Upper lobe of left lung (tissue), 6 donors: ENCODE measurements at regions not wholly inside any gene's neighbourhood (a gene's known extent, or its start where the extent isn't known, plus 50 kb on each side); places are given as distances from the start of the nearest gene placed in this dataset.
"Not testable (repeated sequence)": the region's sequence is repeated elsewhere in the genome, so short reads cannot be mapped to it uniquely, and the experiment has no call there.

Source experiments
- ATAC-seq, 2 donors: fragments of 200-7000 bp; cut with Tn5 transposase; one replicate each; pipeline ENCODE4 v1.9.1; 2022; ENCODE audit warnings: mild to moderate bottlenecking in 2 of 2, moderate library complexity in 2 of 2; ENCODE audit not compliant: low FRiP score in 2 of 2
- DNase-seq, 2 donors: peaks; one replicate each; pipeline ENCODE4 v3.0.0-alpha.2; 2019 to 2020
- H3K27ac ChIP-seq, 4 donors: fragments of 200-600 bp; sonication (generic); one replicate each; pipeline ENCODE4 v1.5.1; 2016 to 2019
- H3K27me3 ChIP-seq, 4 donors: fragments of 200-600 bp; sonication (generic); one replicate each; pipeline ENCODE4 v1.5.1; 2017 to 2019
- H3K36me3 ChIP-seq, 4 donors: fragments of 200-600 bp; sonication (generic); one replicate each; pipeline ENCODE4 v1.5.1; 2016 to 2019
- H3K4me1 ChIP-seq, 4 donors: fragments of 200-600 bp; sonication (generic); one replicate each; pipeline ENCODE4 v1.5.1; 2018 to 2019
- H3K4me3 ChIP-seq, 4 donors: fragments of 200-600 bp; sonication (generic); one replicate each; pipeline ENCODE4 v1.5.1; 2017 to 2019; ENCODE audit warnings: mild to moderate bottlenecking in 2 of 4, moderate library complexity in 1 of 4
- H3K9me3 ChIP-seq, 4 donors: fragments of 200-600 bp; sonication (generic); one replicate each; pipeline ENCODE4 v1.5.1; 2018 to 2019
- EP300 ChIP-seq, 4 donors: sonication (generic); formaldehyde crosslinking; IDR thresholded peaks; one replicate each; pipeline ENCODE4 v1.5.1; 2017; ENCODE audit warnings: antibody characterized with exemption in 4 of 4, control low read depth in 2 of 4
- POLR2A ChIP-seq, 4 donors: fragments of 450-650 bp; IDR thresholded peaks; one replicate each; pipeline ENCODE4 v1.5.1; 2016 to 2017; ENCODE audit warnings: antibody characterized with exemption in 4 of 4, mild to moderate bottlenecking in 2 of 4
- POLR2AphosphoS5 ChIP-seq, 2 donors: sonication (generic); formaldehyde crosslinking; IDR thresholded peaks; one replicate each; pipeline ENCODE4 v1.5.1; 2017; ENCODE audit warnings: antibody characterized with exemption in 2 of 2
- WGBS, 2 donors: methylation state at CpG; one replicate each; pipeline ENCODE4 v1.1.5; 2017 to 2018; 5-methylcytosine and 5-hydroxymethylcytosine counted together
- TF ChIP-seq, protein P1 (sequence below), 6 experiments: fragments of 450-650 bp in 4 of 6; fragments of 200-600 bp in 2 of 6; sonication (generic) in 2 of 6; IDR thresholded peaks; one replicate each; pipeline ENCODE4 v1.5.1; 2016 to 2019; ENCODE audit warnings: antibody characterized with exemption in 6 of 6
- donor health status: DM: no; HTN: no; CAD: no; lungs with moderate emphysema.
- donor health status: DM: no; HTN: yes; CAD: no; lungs with severe emphysema.

DNA sequence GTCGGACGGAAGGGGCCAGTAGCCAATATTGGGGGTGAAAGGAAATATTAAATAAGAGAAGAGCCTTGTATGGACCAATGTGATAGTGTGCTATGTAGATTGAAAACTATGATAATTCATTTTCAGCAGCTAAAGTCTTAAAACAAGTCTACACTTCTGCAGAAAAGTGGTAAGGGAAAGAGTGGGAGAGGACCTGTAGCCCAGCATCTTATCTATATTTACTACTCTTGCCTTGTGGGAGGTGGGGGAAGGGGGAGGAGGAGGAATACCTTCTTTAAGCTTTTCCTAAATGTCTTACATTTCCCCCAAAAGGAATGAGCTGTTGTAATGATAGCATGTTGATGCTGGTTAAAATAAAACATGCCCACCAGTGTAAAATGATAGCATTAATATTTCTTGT lies 220.0 kb upstream of the SPRY1 start:
- ATAC-seq: no peak
- H3K4me3 ChIP-seq: no peak overlapping the region
- WGBS, 2 donors: 45 to 88% methylated on average over 2 of the region's 2 CpGs

DNA sequence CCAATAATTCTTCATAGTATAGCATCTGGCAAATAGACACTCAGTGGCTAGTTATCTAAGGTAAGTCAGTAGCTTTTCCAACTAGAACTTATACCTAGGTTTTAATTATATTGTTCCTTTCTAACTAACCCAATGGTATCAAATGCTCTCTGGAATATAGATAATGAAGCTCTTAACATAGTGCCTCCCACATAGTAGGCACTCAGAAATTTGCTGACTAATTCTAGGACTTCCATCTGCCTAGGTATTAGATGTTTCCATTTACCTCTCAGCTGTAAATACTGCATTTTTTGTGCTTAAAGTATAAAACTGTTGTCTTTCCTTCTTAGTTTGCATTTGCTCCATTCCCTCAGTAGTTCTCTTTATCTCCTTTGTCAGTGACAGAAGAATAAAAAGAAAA lies 214.3 kb upstream of the SPRY1 start:
- no peak overlapping the region for H3K4me3 ChIP-seq
- no peak for TF ChIP-seq EP300 (IDR thresholded peaks at IDR 0.05)
- TF ChIP-seq, protein P1, sequence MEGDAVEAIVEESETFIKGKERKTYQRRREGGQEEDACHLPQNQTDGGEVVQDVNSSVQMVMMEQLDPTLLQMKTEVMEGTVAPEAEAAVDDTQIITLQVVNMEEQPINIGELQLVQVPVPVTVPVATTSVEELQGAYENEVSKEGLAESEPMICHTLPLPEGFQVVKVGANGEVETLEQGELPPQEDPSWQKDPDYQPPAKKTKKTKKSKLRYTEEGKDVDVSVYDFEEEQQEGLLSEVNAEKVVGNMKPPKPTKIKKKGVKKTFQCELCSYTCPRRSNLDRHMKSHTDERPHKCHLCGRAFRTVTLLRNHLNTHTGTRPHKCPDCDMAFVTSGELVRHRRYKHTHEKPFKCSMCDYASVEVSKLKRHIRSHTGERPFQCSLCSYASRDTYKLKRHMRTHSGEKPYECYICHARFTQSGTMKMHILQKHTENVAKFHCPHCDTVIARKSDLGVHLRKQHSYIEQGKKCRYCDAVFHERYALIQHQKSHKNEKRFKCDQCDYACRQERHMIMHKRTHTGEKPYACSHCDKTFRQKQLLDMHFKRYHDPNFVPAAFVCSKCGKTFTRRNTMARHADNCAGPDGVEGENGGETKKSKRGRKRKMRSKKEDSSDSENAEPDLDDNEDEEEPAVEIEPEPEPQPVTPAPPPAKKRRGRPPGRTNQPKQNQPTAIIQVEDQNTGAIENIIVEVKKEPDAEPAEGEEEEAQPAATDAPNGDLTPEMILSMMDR (IDR thresholded peaks at IDR 0.05): no peak
- TF ChIP-seq POLR2AphosphoS5 (IDR thresholded peaks at IDR 0.05): no peak
- no peak for TF ChIP-seq POLR2A (IDR thresholded peaks at IDR 0.05)
- H3K4me1 ChIP-seq: no peaks in the 10 kb centered on the region
- no peak overlapping the region for H3K27ac ChIP-seq
- no peak for ATAC-seq
- no peak for DNase-seq
- H3K9me3 ChIP-seq: no peaks in the 10 kb centered on the region
- no peaks in the 10 kb centered on the region for H3K36me3 ChIP-seq
- H3K27me3 ChIP-seq: no peaks in the 10 kb centered on the region

More for the DNA sequence above, 220.0 kb upstream of the SPRY1 start:
- Histone ChIP-seq H3K36me3 (no peaks in the 10 kb centered on the region), H3K4me1 (no peaks in the 10 kb centered on the region), H3K9me3 (no peaks in the 10 kb centered on the region), H3K27ac (no peak overlapping the region), H3K27me3 (no peaks in the 10 kb centered on the region)
- no peak for DNase-seq
- no peak for TF ChIP-seq EP300 (IDR thresholded peaks at IDR 0.05)
- TF ChIP-seq POLR2AphosphoS5 (IDR thresholded peaks at IDR 0.05): no peak
- TF ChIP-seq POLR2A (IDR thresholded peaks at IDR 0.05): no peak
- TF ChIP-seq, protein P1 (IDR thresholded peaks at IDR 0.05): no peak

DNA sequence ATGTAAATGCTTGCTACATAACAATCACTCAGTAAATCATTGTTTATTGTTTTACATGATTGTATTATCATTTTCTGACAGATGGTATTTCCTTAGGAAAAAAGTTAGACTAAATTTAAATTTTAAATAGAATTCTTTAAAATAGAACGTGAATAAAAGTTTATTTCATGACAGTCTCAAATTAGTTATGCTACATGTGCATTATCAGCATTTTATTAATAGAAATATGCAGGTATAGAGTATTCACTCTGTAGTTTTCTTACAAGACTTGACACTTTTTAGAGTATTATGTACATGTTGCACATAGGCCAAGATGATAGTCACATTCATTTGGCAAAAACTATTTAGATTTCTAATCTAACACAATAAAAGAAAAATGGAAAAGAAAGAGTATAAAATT lies 213.3 kb upstream of the SPRY1 start:
- Histone ChIP-seq H3K36me3 (no peaks in the 10 kb centered on the region), H3K4me1 (no peaks in the 10 kb centered on the region), H3K9me3 (no peaks in the 10 kb centered on the region), H3K27me3 (no peaks in the 10 kb centered on the region), H3K4me3 (no peak overlapping the region), H3K27ac (no peak overlapping the region)
- no peak for DNase-seq
- WGBS, 2 donors: 68 to 79% methylated on average over 1 of the region's 1 CpG
- no peak for ATAC-seq
- no peak for TF ChIP-seq POLR2AphosphoS5 (IDR thresholded peaks at IDR 0.05)
- no peak for TF ChIP-seq POLR2A (IDR thresholded peaks at IDR 0.05)
- TF ChIP-seq EP300 (IDR thresholded peaks at IDR 0.05): no peak
- TF ChIP-seq, protein P1 (IDR thresholded peaks at IDR 0.05): no peak

DNA sequence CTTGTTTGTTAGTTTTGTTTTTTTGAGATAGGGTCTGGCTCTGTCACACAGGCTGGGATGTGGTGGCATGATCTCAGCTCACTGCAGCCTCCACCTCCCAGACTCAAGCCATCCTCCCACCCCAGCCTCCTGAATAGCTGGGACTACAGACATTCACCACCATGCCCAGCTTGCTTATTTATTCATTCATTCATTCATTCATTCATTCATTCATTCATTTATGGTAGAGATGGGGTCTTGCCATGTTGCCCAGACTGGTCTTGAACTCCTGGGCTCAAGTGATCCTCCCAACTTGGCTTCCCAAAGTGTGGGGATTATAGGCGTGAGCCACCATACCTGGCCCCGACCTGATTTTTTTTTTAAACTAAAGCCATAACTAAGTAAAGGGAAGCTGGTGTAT lies 212.8 kb upstream of the SPRY1 start:
- WGBS, 2 donors: 95 to 100% methylated on average over 2 of the region's 2 CpGs
- H3K27ac ChIP-seq, DNase-seq, H3K27me3 ChIP-seq, H3K4me1 ChIP-seq, H3K4me3 ChIP-seq, H3K36me3 ChIP-seq, ATAC-seq, H3K9me3 ChIP-seq: not testable (repeated sequence)

DNA sequence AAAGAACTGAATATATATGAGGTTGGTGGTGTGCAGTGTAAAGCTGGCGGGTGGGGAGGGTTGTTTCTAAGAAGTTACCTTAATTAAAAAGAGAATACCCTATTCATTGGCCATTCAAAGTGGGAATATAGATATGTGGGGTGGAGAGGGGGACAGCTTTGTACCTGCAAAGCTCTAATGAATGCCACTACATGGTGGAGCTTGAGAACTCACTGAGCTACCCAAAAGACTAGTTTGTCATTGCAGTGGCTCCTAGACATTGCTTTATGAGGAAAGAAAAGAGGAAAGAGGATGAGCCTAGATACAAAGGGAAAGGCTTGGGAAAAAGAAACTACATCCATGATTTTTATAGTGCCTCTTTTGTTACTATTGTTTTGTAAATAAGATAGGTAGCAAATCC lies 209.9 kb upstream of the SPRY1 start:
- no peak for DNase-seq
- H3K4me3 ChIP-seq: no peak overlapping the region
- H3K27me3 ChIP-seq: no peaks in the 10 kb centered on the region
- TF ChIP-seq POLR2AphosphoS5 (IDR thresholded peaks at IDR 0.05) (no peak), EP300 (IDR thresholded peaks at IDR 0.05) (no peak), POLR2A (IDR thresholded peaks at IDR 0.05) (no peak)
- TF ChIP-seq, protein P1 (IDR thresholded peaks at IDR 0.05): no peak
- no peaks in the 10 kb centered on the region for H3K36me3 ChIP-seq
- H3K27ac ChIP-seq: no peak overlapping the region
- no peaks in the 10 kb centered on the region for H3K9me3 ChIP-seq
- WGBS, 2 donors: 98 to 100% methylated on average over 1 of the region's 1 CpG
- ATAC-seq: no peak
- H3K4me1 ChIP-seq: no peaks in the 10 kb centered on the region
